Stimulated activated CD4-positive, alpha-beta T cell treated with anti-CD3 and anti-CD28 coated beads, Interleukin-15, amount 100 ng/mL, for 48 hours (primary cell): ENCODE measurements at regions not wholly inside any gene's neighbourhood (a gene's known extent, or its start where the extent isn't known, plus 50 kb on each side); places are given as distances from the start of the nearest gene placed in this dataset.

ENCODE experiments used
- DNase-seq, 2 donors: peaks; one replicate each; pipeline ENCODE4 v3.0.0-alpha.2; 2020; ENCODE audit warnings: low read depth in 2 of 2

DNA sequence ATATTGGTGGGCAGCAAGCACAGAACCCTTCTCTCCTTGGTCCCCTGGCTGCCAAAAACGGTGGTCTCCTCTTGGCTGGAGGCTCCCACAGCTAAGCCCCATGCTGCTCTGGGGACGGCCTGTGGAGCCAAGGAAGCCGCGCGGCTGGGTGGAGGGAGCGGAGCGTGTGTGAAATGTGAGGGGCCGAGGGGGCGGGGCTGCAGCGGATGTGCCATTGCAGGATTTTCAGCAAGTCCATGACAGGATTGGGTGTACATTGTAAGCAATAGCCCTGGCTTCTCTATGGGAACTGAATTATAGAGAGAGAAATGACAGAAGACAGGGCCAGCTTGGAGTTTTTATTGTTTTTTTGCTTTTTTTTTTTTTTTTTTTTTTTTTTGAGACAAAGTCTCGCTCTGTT is 336.5 kb downstream of the DIRAS2 start:
- DNase-seq, result no peak

DNA sequence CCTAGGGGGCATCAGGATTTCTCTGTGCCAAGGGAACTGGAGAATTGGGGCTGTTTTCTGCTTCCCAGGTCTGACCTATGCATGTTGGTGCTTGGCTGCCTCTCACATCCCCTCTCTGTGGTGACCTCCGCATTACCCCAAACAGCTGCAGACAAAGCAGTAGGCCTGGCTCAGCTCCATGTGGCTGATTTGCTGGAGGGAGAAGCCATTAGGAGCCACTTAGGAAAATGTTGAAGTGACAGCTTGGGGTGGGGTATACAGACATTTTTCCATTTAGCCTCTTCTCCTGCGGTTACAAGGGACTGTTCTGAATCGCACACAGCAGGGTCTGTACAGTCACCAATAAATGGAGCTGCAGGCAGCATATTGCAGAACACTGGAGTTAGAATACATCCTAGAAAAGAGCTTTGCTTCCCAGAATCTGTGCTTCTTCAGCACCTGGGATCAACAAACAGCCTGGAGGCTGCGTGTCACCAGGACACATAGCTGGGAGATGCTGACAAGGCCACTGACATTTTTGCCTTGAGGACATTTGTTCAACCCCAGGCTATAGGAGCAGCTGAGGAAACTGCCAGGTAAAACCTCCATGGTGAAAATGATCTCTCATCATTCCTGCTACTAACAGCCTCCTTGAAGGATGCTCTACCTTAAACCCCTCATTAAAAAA is 335.3 kb downstream of the DIRAS2 start:
- DNase-seq, result no peak

DNA sequence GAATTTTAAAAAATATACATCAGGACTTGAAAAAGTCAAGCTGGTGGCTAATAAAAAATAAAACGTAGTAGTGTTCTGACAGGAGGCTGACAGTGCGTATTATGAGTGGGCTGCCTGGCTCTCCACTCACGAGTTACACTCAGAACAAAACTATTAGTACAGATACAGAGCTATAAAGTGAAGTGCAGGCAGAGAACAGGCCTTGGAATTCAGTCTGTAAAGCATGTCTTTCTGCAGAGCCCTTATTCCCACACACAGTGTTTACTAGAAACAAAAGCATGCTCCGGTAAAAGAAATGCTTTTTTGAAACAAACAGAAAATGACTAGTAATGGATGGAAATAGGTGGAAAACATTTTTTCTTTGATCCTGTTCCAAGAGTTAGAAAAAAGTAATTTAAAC is 334.7 kb downstream of the DIRAS2 start:
- no peak for DNase-seq

DNA sequence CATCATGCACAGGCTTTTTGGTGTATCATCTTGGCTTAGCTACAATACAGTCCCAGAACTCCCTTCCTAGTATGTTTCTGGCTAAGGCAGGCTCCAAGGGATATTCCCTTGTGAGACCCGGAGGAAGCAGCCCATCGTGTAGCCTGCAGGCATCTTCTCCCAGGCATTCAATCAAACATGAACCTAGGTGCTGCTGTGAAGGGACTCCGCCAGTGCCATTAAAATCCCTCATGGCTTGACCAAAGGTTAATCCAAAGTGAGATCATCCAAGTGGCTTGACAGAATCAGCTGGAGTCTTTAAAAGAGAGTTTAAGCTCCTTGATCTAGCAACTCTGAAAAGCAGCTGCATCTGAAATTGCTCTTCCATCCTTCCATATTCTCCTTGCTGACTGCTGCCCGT is 333.9 kb downstream of the DIRAS2 start:
- no peak for DNase-seq

DNA sequence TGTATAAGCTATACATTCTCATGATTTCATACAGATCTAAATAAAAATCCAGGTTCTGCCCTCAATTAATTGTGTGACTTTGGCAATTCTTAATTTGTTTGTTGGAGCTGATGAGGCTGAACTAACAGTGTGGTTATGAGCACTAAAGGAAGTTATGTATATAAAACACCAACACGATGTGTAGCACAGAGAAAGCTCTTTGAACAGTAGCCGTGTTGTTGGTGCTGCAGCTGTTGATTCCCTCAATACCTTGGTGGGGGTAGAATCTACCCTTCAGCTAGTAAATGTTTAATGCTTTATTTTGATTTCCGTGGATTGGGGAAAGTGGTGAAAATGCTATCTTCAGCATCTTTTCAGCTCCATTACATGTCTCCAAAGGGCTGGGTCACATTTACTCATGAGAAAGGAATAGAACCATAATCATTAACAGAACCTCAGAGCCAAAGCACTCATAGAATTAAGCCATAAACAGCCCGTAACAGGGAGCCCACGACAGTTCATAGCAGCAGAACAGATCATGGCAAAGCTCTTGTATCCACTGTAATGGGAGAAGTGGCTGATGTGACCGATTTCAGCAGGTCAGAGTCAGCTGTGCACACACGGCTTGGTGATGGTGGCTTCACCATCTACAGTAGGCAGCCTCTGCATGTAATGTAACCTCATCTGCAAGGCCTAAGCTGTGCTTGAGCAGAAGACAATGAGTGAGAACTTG is 332.7 kb downstream of the DIRAS2 start:
- DNase-seq, result no peak

DNA sequence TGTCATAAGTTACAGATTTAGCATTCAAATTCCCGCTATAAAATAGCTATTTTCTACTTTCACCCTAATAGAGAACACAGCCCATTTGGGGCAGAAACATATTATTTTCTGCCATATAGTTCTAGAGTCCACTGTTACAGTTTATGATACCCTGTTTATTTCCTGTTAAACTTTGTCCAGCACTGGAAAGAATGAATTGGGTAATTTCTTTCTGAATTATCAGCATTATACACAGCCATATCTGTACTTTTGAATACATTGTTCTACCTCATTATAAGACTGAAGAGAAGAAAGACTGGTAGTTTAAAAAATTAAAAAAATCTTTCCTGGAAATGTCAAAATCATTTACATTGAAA is 332.1 kb downstream of the DIRAS2 start:
- DNase-seq, result no peak

DNA sequence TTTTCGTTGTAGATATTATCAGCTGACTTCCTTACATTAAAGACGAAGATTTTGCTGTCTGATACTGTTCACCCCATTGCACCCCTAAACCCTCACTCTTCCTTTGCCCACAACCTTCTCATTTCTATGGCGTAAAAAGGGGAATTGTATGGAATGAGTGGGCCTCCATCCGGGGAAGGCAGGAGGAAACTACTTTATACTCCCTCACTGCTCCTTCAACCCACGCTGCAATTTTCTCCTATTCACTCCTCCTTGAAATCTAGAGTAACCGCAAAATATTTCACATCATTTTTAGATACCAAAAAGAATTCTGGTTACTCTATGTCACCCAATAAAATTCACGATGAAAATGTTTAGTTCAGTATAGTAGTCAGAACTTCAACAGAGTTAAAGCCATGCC is 330.8 kb downstream of the DIRAS2 start:
- DNase-seq, result no peak

DNA sequence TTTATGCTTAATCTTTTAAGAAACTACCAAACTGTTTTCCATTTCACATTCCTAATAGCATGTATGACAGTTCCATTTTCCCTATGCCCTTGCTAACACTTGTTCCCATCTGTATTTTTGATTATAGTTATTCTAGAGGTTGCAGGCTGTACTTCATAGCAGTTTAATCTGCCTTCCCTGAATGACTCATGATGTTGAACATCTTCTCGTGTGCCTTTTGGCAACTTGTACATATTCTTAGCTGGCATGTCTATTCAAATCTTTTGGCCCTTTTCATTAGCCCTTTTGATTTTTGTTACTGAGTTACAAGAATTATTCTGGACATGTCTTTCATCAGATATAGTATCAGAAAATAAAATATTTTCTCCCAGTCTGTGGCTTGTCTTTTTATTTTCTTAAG is 320.3 kb downstream of the DIRAS2 start:
- no peak for DNase-seq

DNA sequence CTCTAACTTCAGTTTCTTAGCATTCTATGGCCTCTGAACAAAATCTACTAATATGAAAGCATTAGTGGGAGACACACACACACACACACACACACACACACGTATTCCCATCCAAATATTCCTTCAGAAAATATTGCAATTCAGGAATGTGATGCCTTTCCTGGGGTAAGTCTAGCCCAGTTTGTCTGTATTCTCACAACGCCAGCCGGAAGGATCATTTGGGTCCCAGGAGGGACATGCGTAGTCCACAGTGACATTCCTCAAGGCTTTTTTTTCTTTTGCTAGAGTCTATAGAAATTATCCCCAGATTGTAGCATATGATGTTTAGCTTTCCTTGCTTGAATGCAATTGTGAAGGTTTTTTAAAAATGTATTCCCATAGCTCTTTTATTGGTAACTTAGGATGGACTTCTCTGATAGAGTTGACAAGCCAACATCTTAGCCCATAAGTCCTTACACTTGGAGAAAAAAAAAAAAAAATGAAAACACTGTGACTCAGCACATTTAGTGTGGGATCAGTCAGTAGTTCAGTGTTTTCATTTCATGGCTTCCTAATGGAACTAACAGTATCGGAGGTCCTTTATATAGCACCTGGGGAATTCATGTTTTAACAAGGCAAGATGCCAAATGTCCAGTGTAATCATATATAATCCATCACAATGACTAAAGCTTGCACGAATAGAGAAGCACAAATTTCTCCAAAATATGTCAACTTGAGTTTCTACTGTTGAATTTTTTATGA is 316.5 kb downstream of the DIRAS2 start:
- no peak for DNase-seq

DNA sequence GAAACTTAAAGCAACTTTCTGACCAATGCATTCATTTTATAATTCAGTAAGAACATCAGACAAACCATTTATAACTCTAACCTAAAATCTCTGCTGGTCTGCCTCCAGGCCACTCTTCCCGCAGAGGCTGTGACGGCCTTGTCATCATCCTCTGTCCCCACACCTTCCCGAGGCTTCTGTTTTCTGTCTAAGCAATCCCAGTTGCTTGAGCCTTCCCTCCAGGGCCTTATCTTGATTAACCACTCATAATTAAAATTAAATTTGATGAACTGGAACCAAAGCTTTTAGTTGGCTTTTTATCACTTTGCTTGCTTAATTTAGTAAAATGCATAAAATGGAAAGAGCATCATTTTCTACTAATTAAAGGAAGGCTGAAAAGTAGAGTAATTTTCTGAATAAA is 312.4 kb downstream of the DIRAS2 start:
- no peak for DNase-seq

DNA sequence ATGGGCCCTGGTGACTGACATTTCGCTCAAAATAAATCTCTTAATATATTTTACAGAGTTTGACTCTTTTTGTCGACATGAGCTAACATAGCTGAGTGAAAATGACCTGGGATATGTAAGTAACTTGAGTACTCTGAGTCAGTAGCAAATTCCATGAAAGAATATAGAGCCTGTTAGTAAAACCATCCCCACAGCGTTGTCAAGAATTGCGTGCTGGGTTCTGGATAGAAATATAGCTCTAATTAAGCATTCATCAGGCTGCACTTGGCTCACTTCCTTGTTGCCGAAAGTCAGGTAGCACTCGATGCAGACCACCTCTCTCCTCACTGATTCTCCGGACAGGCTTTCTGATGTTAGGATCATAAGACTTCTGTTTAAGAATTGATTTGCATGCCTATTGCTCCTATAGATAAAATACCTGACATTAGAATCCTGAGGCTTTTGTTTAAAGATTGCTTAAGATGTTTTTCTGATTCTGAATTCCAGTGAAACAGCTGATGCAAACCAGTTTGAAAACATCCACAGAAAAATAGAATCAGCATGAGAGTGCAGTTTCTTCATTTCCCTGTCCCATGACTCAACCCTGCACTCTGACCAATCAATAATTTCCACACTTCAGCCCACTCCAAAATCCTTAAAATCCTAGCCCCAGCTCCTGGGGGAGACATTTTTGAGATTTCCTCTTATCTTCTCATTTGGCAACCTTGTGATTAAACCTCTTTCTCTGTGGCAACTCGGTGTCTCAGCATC is 310.6 kb downstream of the DIRAS2 start:
- DNase-seq, result no peak

DNA sequence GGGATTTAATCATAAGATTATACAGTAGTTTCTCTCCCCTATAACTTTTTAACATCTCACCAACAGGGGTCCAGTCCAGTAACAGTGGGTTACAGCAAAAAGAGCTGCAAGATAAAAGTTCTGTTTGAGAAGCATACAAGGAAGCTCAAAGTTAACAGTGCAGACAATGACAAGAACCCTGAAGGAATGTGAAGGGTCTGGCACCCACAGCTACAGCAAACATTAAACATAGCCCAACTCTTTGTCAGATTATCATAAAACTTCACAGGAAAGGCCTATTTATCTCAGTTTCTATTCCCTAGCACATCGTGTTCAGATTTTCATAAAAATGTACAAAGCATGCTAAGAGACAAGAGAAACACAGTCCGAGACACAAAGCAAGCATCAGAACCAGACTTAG is 309.4 kb downstream of the DIRAS2 start:
- DNase-seq, result no peak

DNA sequence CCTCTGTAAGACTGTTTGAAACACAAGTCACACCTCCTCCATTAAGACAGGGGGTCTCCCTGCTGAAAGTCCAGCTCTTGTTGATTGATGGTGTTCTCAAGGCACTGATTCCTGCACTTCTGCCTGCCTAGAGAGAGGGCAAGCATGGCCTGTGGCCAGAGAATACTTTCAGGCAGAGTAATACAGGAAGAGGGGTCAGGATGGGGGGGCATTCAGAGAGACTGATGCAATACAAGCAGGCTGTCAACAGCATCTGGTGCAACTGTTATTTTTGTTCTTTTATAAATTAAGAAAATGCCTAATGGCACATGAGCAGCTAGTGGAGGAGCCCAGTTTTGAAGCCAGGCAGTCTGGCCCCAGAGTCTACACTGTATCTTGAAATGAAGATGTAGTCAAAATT is 302.2 kb downstream of the DIRAS2 start:
- no peak for DNase-seq

DNA sequence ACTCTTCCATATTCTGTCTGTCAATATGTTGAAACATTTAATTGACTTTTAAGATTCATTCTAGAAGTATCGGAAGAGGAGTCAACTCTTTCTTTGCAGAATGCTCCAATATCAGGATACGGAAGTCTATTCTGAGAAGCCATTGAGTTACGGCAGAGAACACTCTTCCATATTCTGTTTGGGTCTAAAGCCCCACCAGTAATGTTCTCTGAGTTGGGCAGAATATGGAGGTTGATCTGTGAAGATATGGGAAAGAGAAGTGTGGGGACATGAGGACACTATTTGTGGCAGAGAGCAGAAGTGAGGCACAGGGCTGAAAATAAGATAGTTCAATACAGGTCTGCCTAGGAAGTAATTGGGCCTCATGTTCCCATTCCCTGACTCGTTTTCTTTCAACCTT is 300.0 kb downstream of the DIRAS2 start:
- no peak for DNase-seq

DNA sequence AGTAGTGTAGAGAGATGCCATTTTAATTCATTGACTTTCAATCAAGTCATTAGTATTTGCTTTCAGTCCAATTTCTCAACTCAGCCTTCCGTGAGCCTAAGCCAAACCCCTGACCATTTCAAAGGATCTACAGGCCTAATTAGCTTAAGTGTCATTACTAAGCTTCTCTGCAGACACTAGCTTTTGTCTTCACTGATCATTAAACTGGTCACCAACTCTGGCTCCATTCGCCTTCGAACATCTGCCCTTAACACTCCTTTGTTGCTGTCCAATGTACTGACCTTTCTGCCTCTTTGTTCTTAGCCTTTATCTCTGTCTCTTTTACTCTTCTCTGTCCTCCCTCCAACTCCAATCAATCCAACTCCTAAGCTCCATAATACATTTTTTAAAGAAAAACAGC is 299.3 kb downstream of the DIRAS2 start:
- DNase-seq, result no peak

DNA sequence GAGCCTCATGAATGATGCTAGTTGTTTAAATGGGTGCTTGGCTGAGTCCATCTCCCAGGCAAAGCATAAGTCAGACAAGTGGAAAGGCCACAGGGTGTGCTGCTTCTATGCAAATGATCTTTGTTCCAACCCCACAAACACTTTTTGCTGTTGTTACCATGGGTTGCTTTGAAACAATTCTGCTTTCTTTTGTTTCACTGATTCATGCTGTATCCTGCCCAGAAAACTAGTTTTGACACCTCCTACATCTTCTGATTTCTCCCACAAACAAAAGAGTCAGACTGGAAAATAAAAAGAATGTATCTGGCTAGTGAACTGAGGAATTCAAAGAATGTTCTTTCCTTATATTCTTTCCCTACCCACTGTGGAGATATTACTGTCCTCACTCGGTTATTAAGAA is 298.6 kb downstream of the DIRAS2 start:
- no peak for DNase-seq

DNA sequence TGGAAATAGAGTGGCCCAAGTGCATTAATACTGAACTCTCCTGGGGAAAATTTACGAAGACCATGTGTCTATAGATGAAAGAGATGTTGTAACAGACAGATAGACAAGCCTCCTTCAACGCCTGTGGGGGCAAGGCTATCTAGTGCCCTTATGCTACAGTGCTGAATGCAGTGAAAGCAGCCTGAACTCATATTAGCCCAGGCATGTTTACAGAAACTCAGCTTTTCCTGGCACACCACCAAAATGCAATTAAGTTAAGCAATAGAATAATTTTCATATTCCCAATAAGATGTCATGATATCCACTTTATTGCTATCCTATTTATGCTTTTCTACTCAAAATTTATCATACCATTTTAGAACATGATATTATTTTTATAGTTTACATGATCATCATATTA is 277.0 kb downstream of the DIRAS2 start:
- no peak for DNase-seq

DNA sequence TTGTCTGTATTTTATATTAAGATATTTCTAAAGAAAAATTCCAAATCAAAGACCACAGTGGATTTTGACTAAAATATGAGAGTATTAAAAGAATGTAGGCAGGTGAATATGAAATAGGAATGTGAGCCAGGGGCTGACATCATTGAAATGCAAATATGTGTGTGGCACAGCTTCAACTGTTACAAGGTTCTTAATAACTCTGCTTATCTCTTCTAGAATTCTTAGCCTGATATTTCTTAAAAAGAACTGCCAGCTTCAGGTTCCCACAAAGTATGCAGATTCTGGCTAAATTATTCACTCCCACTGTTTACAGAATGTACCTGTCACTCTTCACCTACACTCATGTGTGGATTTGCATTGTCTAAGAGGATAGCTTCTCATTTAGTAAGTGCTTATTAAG is 274.4 kb downstream of the DIRAS2 start:
- no peak for DNase-seq

DNA sequence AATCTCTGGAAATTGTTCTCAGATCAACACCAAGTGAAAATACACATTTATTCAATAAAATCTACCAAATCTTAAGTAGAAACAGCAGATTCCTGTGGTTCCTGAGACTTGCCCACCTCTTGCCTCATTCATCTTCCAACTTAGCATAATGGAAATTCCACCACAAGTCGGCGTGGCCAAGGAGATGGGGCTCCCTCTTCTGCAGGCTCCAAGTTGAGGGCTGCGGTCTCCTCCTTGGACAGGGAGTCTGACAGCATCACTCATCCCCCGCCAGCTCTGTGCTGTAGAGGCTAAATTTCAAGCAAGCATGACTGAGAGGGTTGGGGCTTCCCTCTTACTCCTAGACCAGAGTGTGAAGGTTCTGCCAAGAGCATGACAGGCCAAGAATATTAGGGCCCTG is 273.7 kb downstream of the DIRAS2 start:
- DNase-seq, result no peak

DNA sequence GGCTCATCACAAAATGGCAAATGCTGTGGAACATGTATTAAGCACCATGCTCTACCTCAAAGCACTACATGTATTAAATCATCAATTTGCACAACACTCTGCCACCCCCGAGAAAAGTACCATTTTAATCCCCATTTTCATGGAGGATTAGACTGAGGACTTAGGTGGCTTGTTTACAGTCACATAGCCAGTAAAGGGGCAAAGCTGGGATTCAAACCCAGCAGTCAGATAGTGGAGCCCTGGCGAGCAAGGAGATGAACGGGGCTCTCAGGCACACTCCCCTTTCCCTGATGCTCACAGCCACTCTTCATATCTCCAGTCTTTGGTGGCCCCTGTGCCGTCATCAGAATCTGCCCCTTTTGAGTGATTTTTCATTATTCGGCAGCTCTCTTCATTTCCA is 262.9 kb downstream of the DIRAS2 start:
- no peak for DNase-seq

DNA sequence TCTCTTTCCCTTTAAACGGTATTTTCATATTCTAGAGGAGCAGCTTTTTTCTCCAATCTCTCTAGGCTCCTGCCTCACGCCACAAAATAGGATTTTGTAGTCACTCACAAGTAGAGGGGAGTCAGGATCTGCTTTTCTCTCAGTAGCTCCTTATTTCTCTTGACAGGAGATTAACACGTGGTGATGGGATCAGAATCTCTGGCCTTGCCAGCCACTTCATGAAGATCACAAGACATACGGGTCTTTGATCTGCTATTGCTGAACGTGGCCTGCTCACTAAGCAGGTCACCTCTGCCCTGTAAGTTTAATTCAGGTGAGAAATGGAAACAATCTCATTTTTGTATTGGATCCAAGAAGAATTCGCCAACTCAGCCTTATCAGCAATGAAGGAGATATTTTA is 257.5 kb downstream of the DIRAS2 start:
- DNase-seq, result no peak

DNA sequence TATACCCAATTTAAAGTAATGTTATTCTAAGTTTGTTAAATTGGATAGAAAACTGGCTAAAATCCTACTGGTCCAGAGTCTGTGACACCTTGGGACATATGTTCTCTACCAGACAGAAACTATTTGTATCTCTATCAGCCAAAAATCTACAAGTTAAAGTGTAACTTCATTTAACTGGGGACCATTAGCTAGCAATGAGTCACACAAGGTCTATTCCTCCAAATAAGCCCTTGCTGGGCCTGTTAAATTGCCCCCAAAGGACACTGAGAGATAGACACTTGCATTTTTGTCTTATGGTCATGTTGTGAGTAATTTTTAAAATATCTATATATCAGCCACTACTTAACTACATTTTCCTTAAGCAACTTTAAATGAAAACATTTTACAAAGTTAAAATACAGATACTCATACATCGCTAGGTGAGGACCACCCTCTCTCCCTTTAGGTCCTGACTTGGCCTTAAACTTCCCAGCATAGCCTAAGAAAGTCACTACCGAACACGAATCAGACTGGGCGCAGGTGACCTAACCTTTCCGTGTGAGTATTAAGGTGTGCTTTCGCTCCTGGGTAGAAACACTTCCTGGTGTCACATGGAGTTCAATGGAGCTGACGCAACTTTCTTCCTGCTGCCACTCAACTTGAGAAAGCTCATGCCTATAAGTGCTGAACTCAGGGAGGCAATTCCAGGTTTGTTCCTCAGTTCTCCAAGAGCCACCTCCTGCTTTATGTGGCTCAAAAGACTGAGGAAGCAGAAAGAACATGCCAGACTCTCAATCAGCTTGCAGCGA is 249.1 kb downstream of the DIRAS2 start:
- no peak for DNase-seq
